ENCODE measurements at regions not wholly inside any gene's neighbourhood (a gene's known extent, or its start where the extent isn't known, plus 50 kb on each side); places are given as distances from the start of the nearest gene placed in this dataset.
"Not testable (repeated sequence)": the region's sequence is repeated elsewhere in the genome, so short reads cannot be mapped to it uniquely, and the experiment has no call there.

DNA sequence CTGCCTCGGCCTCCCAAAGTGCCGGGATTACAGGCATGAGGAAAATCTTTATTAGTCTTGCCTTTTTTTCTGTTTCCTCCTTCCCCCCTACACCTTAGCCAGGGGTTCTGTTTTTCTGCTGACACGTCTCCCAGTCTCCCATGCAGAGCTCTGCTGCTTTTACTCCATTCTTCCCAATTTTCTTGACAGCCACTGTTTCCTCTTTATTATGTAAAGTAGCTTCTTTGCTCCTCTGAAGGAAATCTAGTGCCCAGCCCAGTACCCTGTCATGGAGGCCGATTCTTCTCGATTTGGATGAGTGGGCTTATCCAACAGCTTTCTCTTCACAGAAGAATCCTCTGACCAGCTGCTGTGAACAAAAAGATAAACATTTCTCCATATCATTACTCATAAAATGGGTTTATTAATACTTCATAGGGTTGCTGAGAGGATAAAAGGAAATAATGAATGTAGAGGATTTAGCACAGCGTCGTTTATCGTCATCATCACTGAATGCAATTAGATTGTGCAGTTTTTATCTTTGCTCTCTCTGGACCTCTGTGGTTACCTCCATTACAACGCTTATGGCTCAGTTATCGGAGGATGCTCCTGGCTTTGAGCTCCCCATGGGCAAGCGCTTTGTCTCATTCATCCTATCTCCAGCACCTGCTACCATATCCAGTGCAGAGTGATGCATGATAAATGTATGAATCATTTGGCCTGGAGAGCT is 375.6 kb upstream of the C11orf87 start:
- DNase-seq (ENCODE audit: low spot score): no peak

DNA sequence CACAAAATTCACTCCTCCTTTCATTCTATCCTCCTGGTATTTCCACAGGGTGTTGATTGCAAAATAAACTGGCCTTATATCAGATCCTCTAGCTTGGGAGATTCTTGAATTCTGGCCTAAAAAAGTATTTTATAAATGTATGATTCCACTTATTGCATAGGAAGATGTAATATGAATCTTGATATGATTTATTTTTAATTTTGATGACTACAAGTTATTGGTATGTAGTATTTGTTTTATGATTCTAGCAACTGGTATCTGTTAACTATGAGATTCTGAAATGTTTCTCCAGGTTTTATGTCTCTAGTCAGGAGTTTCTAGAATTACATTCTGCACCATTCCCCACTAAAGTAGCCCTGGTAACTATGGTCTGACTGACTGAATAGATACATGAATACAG is 373.9 kb upstream of the C11orf87 start:
- no peak for DNase-seq (ENCODE audit: low spot score)

DNA sequence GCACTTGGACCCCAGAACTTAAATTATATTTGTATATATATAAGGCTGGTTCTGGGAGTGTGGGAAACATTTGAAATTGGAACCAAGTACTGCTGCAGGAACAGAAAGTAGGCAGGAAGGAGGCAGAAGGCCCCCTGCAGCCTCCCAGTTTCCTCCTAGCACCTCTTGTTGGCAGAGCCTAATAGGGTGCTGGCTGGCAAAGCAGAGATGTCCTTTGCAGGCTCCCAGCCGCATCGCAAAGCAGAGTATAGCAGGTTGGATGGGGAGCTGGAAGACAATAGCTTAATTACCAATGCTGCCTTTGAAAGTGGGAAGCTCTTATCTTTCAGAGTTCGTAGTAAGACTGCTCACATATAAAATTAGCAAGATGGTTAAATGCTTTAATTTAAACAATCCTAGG is 370.8 kb upstream of the C11orf87 start:
- DNase-seq (ENCODE audit: low spot score): no peak

DNA sequence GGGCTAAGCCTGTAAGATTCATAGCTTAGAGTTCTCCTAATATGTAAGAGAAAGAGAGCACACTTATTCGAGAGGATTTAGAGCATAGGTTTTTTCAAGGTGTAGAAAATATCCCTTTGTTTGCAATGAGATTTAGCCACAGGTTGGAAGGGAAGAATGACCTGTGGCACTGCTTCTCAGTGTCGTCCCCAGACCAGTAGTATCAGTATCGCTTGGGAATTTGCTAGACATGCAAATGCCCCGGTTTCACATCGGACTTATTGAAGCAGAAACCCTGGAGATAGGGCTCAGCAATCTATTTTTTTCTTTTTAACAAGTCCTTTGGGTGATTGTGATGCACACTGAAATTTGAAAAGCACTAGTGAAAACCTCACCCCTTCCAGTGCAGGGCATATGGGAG is 362.6 kb upstream of the C11orf87 start:
- DNase-seq (ENCODE audit: low spot score): no peak

DNA sequence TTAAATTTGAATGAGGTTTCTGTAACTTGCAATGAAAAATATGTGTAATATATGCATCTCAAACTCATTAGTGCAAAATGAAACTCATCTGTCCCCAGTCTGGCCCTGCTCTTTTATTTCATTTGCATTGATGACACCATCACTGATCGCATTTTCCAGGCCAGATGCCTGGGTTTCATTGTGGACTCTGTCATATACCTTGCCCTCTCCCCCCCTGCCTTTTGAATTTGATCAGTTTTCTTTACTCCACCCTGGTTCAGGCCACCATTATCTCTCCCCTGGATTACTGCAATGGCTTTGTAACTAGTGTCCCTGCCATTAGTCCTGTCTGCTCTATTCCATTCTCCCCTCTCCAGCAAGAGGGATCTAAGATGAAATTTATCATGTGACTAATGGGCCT is 360.6 kb upstream of the C11orf87 start:
- DNase-seq (ENCODE audit: low spot score): no peak

DNA sequence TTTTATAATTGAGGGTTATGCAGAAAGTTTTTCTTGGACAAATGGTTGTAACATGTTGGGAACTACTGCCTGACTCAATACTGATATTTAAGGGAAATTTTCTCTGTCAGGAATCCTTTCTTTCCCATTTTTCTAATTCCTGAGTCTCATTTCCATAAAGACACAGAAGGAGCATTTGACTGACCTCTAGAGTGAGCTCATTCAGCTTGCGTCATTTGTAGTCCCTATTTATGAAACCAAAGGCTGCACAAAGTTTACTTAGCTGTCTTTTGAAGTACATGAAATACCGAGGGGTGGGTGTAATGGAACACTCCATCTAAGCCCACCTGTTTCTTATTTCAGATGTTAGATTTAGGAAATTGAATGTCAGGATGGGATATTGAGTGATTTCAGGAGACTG is 359.5 kb upstream of the C11orf87 start:
- DNase-seq (ENCODE audit: low spot score): peak; percentile 7

DNA sequence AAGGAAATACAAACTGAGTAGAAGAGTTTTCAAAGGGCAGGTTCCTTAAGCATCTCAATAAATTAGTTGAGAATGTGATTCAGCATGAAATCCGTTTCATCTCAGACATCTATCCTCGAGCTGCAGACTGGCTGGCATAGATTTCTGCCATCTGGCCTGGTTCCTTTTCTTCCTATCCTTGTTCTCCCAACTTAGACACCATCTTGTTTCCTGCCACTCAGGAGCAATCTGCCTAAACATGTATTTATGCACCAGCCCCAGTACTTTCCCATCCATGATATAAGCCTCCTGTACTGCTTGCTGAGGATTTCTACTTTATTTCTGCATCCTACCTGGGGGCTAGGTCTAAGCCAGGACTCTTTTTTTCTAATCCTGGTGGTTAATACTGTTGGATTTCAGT is 359.1 kb upstream of the C11orf87 start:
- no peak for DNase-seq (ENCODE audit: low spot score)

DNA sequence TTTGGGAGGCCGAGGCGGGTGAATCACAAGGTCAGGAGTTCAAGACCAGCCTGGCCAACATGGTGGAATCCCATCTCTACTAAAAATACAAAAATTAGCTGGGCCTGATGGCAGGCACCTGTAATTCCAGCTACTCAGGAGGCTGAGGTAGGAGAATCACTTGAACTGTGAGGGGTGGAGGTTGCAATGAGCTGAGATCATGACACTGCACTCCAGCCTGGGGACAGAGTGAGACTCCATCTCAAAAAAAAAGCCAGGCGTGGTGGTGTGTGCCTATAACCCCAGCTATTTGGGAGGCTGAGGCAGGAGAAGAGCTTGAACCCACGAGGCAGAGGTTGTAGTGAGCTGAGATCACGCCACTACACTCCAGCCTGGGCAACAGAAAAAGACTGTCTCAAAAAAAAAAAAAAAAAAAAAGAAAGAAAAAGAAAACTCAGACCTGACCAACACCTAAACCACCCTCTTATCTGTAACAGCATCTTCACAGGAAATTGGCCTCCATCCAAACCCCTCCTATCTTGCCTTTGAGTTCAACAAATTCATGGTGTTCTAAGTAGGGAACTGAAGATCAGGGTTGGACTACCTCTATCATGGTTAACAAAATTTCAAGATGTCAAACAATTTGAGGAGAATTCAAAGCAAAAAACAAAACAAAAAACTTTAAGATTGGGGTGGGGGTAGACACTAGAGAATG is 357.2 kb upstream of the C11orf87 start:
- not testable (repeated sequence) for DNase-seq (ENCODE audit: low spot score)

DNA sequence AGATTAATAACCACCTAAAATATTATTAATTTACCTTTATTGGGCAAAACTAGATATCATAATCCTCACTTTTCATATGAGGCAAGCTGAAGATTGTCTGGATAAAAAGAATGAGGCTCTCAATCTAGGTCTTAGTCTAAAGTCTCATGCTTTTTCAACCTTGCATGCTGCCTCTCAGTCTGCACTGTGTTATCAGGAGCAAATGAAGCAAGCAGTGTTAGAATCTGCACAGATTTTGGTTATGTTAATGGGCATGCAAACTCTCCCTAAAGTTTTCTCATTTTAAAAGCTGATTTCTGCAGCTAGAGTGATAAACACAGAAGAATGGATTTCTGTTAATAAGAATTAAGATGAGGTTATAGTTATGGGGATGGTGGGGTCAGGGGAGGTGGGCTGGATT is 350.7 kb upstream of the C11orf87 start:
- DNase-seq (ENCODE audit: low spot score): no peak

DNA sequence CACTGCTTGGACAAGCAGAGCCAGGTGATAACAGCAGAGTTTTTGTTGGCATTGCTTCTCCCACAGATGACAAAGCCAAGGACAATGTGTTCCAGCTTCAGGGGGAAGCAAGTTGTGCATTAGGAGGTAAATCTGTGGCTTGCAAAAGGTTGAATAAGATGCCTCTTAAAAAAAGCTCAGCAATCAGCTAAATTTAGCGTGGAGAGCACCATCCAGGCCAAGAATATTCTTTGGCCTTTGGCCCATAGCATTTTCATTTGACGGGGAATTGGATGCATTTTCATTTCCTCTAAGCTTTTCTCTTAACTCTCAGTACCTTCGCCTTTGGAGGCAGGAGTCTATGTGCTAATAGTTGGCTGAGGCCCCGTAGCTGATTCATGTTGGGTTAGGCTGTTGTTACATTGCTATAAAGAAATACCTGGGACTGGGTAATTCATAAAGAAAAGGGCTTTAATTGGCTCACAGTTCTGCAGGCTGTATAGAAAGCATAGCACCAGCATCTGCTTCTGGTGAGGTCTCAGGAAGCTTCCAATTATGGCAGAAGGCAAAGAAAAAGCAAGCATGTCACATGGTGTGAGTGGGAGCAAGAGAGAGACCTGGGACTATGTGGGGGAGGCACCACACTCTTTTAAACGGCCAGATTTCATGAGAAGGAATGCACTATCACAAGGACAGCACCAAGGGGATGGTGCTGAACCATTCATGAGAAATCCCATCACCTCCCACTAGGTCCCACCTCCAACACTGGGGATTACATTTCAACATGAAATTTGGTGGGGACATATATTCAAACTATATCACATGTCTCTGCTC is 350.1 kb upstream of the C11orf87 start:
- peak; percentile 14 for DNase-seq (ENCODE audit: low spot score)

DNA sequence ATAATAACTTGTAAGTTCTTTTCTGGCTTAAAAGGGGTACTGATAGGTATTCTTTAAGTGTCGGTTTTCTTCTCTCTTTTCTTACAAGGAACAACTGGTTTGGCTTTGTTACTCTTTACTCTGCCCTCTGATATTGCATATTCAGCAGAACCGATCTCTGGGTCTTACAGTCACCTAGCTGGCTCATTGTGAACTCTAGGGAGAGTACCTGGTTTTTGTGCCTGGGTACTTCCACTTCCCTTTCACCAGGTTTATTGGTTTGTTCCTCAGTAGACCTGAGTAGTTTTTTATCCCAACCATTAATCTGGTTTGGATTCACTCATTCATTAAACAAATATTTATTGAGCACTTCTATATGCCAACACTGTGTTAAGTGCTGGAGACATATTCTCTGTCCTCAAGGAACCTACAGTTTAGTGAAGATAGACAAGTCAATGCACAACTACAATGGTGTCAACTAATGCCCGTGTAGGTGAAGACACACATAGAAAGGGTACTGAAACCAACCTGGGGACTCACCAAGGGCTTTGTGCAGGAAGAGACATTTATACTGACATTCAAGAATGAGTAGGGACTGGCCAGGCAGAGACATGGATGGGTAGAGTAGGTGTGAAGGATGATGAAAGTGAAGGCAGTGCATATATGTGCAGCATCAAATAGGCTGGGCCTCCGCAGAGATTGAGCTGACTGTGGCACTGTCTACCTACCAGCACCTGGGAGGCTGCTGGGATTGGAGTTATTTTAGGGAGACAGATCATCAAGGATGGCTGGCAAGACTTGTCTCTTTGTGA is 348.8 kb upstream of the C11orf87 start:
- no peak for DNase-seq (ENCODE audit: low spot score)

DNA sequence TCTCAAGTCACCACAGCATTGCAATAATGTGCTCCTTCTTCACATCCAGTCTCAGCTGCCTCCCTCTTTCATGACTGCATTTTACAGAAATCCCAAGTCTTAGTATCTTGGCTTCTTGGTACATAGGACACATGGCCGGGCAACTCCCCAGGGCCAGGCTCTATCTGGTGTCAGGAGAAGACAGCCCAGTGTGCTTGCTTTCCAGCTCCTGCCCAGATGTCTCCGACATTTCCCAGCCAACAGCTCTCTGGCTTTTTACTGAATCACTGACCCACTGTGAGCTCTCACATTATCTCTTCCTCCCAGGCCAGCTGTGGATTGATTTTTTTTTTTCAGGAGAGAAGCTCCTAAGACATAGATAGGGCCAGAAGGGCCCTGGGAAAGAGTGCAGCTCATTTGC is 346.0 kb upstream of the C11orf87 start:
- DNase-seq (ENCODE audit: low spot score): no peak

DNA sequence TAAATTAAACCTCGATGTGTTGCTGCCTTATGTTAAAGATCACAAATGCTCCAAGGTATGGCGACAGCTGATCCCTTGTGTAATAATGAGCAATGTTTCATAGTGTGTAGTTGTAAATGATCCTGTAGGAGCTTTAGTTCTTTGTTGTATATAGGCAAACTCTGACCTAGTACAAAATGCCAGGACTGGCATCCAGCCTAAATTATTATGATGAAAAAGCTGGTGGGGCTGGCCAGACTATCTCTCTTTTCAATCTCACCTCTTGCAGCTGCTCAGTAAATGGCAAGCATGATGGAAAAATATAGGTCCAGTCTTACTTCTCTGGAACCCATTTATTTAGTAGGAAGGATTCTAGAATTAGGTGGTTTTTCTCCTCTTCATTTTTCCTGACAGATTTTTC is 345.1 kb upstream of the C11orf87 start:
- no peak for DNase-seq (ENCODE audit: low spot score)

DNA sequence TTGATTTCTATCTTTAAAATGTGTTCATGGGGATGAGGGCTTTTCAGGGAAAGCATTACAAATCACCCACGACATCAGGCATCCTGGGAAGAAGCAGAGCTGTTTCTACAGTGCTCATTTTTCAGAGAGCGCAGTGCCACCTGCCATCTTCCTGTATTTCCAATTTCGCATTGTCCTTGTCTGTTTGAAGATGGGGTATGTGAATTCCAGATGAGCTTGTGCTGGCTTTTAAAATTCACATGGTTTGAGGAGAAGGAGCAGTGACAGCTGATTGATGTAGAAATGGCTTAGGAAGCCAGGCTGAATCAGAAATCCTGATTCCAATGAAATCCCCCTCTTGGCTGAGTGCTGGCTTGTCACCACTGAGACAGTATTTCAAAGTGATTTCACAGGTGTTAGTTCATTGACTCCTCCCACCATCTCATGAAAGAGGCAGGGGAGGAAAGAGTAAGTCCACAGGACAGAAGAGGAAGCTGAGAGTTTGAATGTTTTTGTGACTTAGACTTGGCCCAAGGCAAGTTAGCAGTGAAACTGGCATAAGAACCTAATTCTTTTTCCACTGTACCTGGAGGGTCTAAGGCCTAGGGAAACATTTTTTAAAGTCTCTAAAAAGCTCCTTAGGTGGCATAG is 344.6 kb upstream of the C11orf87 start:
- DNase-seq (ENCODE audit: low spot score): no peak

DNA sequence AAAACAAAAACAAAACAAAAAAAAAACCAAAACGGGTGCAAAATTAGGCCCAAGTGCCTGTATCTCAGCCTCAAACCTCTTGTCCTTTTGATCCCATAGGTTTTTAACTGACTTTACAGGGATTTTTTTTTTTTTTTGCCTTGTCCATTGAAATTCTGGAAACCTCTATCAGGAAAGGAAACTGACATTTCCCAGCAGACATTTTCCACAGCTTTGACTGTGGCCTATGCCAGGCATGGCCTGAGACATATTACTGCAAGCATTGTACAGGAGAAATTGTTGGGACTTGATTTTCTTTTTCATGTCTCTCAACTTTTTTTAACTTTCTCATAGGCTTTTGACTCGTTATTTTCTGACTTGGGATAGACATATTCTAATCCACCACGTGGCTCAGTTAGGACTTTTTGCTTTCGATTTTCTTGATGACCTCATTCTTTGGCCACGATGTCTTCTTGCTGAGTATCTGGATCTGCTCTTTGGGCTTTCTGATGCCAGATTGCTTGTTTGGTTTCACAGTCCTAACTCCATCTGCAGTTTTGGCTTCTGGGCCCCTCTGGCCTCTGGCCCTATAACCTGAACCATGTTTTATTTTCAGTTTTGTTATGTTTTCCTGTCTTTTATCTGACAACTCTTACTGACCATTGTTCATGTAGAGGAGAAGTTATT is 336.1 kb upstream of the C11orf87 start:
- peak; percentile 72 for DNase-seq (ENCODE audit: low spot score)

DNA sequence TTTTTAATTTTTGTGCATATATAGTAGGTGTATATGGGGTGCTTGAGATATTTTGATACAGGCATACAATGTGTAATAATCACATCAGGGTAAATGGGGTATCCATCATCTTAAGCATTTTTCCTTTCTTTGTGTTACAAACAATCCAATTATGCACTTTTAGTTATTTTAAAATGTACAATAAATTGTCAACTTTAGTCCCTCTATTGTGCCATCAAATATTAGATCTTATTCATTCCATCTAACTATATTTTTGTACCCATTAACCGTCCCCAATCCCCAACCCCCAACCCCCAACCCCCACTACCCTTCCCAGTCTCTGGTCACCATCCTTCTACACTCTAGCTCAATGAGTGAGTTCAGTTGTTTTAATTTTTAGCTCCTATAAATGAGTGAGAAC is 335.1 kb upstream of the C11orf87 start:
- no peak for DNase-seq (ENCODE audit: low spot score)

DNA sequence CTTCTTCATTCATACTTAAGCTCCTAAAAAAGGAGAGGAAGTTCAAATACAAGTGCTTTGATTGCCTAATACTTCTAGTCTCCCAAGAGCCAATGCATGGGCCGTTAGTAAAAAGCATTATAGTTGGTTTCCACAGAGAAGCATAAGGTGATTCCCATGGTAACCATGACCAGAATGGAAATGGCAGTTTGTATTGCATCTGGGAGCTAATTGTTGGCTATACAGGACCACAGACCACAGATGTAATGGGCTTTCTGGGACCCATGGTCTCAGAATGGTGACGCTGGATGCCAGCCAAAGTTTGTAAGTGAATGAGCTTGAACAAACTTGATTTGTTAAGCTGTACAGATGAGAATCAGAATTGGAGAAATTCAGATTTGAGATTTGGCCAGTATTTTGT is 333.9 kb upstream of the C11orf87 start:
- DNase-seq (ENCODE audit: low spot score): no peak

DNA sequence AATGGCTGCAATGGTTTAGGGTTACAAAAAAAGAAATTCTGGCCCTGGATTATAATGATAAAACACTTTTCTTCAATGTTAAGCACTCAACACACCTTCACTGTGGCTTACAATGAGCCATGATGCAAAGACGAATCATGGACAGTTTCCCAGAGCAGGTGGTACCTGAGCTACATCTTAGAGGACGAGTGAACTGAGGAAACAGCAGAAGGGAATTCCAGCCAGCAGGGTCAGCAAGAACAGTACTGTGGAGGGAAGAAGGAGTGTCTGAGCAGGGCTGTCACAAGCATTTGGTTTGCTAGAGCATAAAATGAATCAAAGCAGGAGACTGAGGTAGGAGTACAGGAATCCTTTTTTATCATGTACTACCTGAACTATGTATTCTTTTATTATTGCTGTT is 332.8 kb upstream of the C11orf87 start:
- no peak for DNase-seq (ENCODE audit: low spot score)

DNA sequence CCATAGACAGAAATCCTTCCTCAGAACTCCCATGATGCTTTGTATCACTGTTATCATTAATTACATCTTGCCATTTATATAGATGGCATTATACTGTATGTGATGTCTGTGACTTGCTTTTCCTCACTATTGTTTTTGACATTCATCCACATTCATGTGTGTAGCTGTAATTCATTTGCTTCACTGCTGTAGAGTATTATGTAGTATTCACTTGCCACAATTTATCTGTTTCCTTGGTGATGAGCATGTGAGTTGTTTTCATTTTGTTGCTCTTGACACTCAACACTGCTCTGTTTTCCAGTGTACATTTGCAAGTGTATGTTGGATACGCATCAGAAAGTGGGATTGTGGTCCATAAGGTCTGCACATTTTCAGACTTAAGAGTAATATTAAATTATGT is 328.6 kb upstream of the C11orf87 start:
- DNase-seq (ENCODE audit: low spot score): no peak

DNA sequence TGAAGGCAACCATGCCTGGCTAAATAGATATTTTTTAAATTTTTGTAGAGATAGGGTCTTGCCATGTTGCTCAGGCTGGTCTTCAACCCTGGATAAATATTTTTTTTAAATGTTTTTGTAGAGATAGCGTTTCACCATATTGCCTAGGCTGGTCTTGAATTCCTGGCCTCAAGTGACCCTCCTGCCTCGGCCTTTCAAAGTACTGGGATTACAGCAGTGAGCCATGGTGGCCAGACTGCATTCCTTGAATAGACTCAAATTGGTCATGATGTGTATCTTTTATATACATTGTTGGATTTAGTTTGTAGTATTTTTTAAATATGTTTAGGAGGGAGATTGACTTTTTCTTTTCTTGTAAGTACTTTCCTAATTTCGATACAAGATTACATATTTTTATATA is 325.7 kb upstream of the C11orf87 start:
- no peak for DNase-seq (ENCODE audit: low spot score)
